ENCODE measurements at regions not wholly inside any gene's neighbourhood (a gene's known extent, or its start where the extent isn't known, plus 50 kb on each side); places are given as distances from the start of the nearest gene placed in this dataset.
"Not testable (repeated sequence)": the region's sequence is repeated elsewhere in the genome, so short reads cannot be mapped to it uniquely, and the experiment has no call there.

- TF ChIP-seq REST (IDR thresholded peaks at IDR 0.05; ENCODE audit: borderline replicate concordance): no peak
These were observed 69.2 kb downstream of the FASLG start (continued) for GRCh38 chr1:172727956-172728603.

- H3K9me3 ChIP-seq (ENCODE audit: low read length); H3K27me3 ChIP-seq (ENCODE audit: insufficient read depth, low read depth, low read length); H3K79me2 ChIP-seq (replicated peaks; ENCODE audit: insufficient read depth, low read length); H3K36me3 ChIP-seq (ENCODE audit: insufficient read depth, low read length); H3F3A ChIP-seq (ENCODE audit: insufficient read depth, low read length, poor library complexity, severe bottlenecking); H3K27ac ChIP-seq (ENCODE audit: low read length); H3K4me2 ChIP-seq (ENCODE audit: low read length); H4K20me1 ChIP-seq (ENCODE audit: insufficient read depth); H2AFZ ChIP-seq (ENCODE audit: low read depth, low read length); H3K9ac ChIP-seq (ENCODE audit: low read length); H3K9me2 ChIP-seq (ENCODE audit: insufficient read depth, low read length); H3K4me3 ChIP-seq (ENCODE audit: low read length): not testable (repeated sequence)
These were observed 69.8 kb downstream of the FASLG start for GRCh38 chr1:172728705-172729104.

GRCh38 chr1:172732427-172732826, 73.5 kb downstream of the FASLG start:
- H3K9ac ChIP-seq (ENCODE audit: low read length): no peak overlapping the region
- H2AFZ ChIP-seq (ENCODE audit: low read depth, low read length): no peak overlapping the region
- no peaks in the 10 kb centered on the region for H3K27me3 ChIP-seq (ENCODE audit: insufficient read depth, low read depth, low read length)
- H3K27ac ChIP-seq (ENCODE audit: low read length): no peak overlapping the region
- H3K9me2 ChIP-seq (ENCODE audit: insufficient read depth, low read length): no peaks in the 10 kb centered on the region
- no peak overlapping the region for H3K4me2 ChIP-seq (ENCODE audit: low read length)
- no peak overlapping the region for H3K4me3 ChIP-seq (ENCODE audit: low read length)
- no peaks in the 10 kb centered on the region for H4K20me1 ChIP-seq (ENCODE audit: insufficient read depth)
- H3K9me3 ChIP-seq (ENCODE audit: low read length): no peaks in the 10 kb centered on the region
- H3K36me3 ChIP-seq (ENCODE audit: insufficient read depth, low read length): no peaks in the 10 kb centered on the region
- H3F3A ChIP-seq (ENCODE audit: insufficient read depth, low read length, poor library complexity, severe bottlenecking): no peaks in the 10 kb centered on the region
- H3K79me2 ChIP-seq (replicated peaks; ENCODE audit: insufficient read depth, low read length): no peaks in the 10 kb centered on the region
- no peak for TF ChIP-seq POLR2AphosphoS5 (IDR thresholded peaks at IDR 0.05)
- TF ChIP-seq REST (IDR thresholded peaks at IDR 0.05; ENCODE audit: borderline replicate concordance): no peak
- no peak for TF ChIP-seq SMC3 (conservative IDR thresholded peaks at IDR 0.05; ENCODE audit: poor library complexity)
- TF ChIP-seq EZH2 (IDR thresholded peaks at IDR 0.05; ENCODE audit: borderline replicate concordance, insufficient read depth, low read length, poor library complexity, severe bottlenecking): no peak
- TF ChIP-seq RAD21 (conservative IDR thresholded peaks at IDR 0.05): no peak
- TF ChIP-seq MXI1 (conservative IDR thresholded peaks at IDR 0.05; ENCODE audit: poor library complexity, severe bottlenecking): no peak
- no peak for TF ChIP-seq TAF1 (IDR thresholded peaks at IDR 0.05; ENCODE audit: low read depth)
- no peak for TF ChIP-seq EP300 (conservative IDR thresholded peaks at IDR 0.05; ENCODE audit: poor library complexity, severe bottlenecking)
- TF ChIP-seq CTCF (IDR thresholded peaks at IDR 0.05; ENCODE audit: poor library complexity, severe bottlenecking): no peak

Measured in neural cell (in vitro differentiated cells).